Trophoblast cell (in vitro differentiated cells and primary cell): ENCODE measurements at regions not wholly inside any gene's neighbourhood (a gene's known extent, or its start where the extent isn't known, plus 50 kb on each side); places are given as distances from the start of the nearest gene placed in this dataset.

Experiments
- DNase-seq, 2 donors: peaks; one replicate each; pipeline ENCODE4 v3.0.0-alpha.2; 2016
- H2AFZ ChIP-seq: 2 replicates; pipeline ENCODE4 v1.6.1; 2013; ENCODE audit warnings: low read length, moderate library complexity, mild to moderate bottlenecking; ENCODE audit not compliant: insufficient read depth, poor library complexity
- H2AK5ac ChIP-seq: 2 replicates; pipeline ENCODE4 v1.6.1; 2013; ENCODE audit warnings: mild to moderate bottlenecking, low read length
- H2BK120ac ChIP-seq: 2 replicates; pipeline ENCODE4 v1.6.1; 2013; ENCODE audit warnings: low read length, mild to moderate bottlenecking, moderate library complexity; ENCODE audit not compliant: insufficient read depth, poor library complexity
- H2BK12ac ChIP-seq: 2 replicates; pipeline ENCODE4 v1.6.1; 2013; ENCODE audit warnings: mild to moderate bottlenecking, low read length, moderate library complexity
- H2BK5ac ChIP-seq: 2 replicates; pipeline ENCODE4 v1.6.1; 2013; ENCODE audit warnings: low read length, low read depth, moderate library complexity, mild to moderate bottlenecking; ENCODE audit not compliant: poor library complexity
- H3K14ac ChIP-seq: 2 replicates; pipeline ENCODE4 v1.6.1; 2013; ENCODE audit warnings: mild to moderate bottlenecking, low read length
- H3K18ac ChIP-seq: 2 replicates; pipeline ENCODE4 v1.6.1; 2013; ENCODE audit warnings: mild to moderate bottlenecking, low read length
- H3K23ac ChIP-seq: 2 replicates; pipeline ENCODE4 v1.6.1; 2013; ENCODE audit warnings: low read length
- H3K27ac ChIP-seq: 2 replicates; pipeline ENCODE4 v1.5.1; 2013; ENCODE audit warnings: low read depth, mild to moderate bottlenecking, inconsistent platforms, low read length, moderate library complexity
- H3K27me3 ChIP-seq: 2 replicates; pipeline ENCODE4 v1.6.1; 2013; ENCODE audit warnings: inconsistent platforms, mild to moderate bottlenecking, low read length, moderate library complexity; ENCODE audit not compliant: insufficient read depth
- H3K36me3 ChIP-seq, 2 experiments: 1 replicate in 1 of 2; 2 replicates in 1 of 2; pipeline ENCODE4 v1.6.1; 2013; ENCODE audit warnings: low read length in 2 of 2, mild to moderate bottlenecking in 2 of 2, moderate library complexity in 1 of 2; ENCODE audit not compliant: insufficient read depth in 2 of 2, control insufficient read depth in 1 of 2
- H3K4ac ChIP-seq: 2 replicates; pipeline ENCODE4 v1.6.1; 2013; ENCODE audit warnings: low read depth, mild to moderate bottlenecking, low read length, moderate library complexity
- H3K4me1 ChIP-seq, 2 experiments: 1 replicate in 1 of 2; 2 replicates in 1 of 2; pipeline ENCODE4 v1.6.1; 2013; ENCODE audit warnings: low read length in 2 of 2, mild to moderate bottlenecking in 2 of 2, moderate library complexity in 1 of 2; ENCODE audit not compliant: insufficient read depth in 2 of 2, control insufficient read depth in 1 of 2
- H3K4me2 ChIP-seq: 2 replicates; pipeline ENCODE4 v1.6.1; 2013; ENCODE audit warnings: inconsistent platforms, mild to moderate bottlenecking, low read length, moderate library complexity
- H3K4me3 ChIP-seq: 2 replicates; pipeline ENCODE4 v1.5.1; 2013; ENCODE audit warnings: mild to moderate bottlenecking, low read depth, low read length, inconsistent platforms
- H3K79me1 ChIP-seq: one replicate; pipeline ENCODE4 v1.6.1; 2013; ENCODE audit warnings: low read length
- H3K79me2 ChIP-seq: 2 replicates; pipeline ENCODE4 v1.6.1; 2013; ENCODE audit warnings: low read length, mild to moderate bottlenecking; ENCODE audit not compliant: control insufficient read depth, insufficient read depth, poor library complexity
- H3K9ac ChIP-seq: 2 replicates; pipeline ENCODE4 v1.6.1; 2013; ENCODE audit warnings: mild to moderate bottlenecking, low read length
- H3K9me3 ChIP-seq: 2 replicates; pipeline ENCODE4 v1.6.1; 2013; ENCODE audit warnings: low read depth, mild to moderate bottlenecking, control low read depth, inconsistent platforms, low read length; ENCODE audit not compliant: insufficient read depth
- H4K12ac ChIP-seq: 2 replicates; pipeline ENCODE4 v1.6.1; 2013; ENCODE audit warnings: low read depth, mild to moderate bottlenecking, low read length, moderate library complexity
- H4K8ac ChIP-seq: 2 replicates; pipeline ENCODE4 v1.6.1; 2013; ENCODE audit warnings: low read depth, mild to moderate bottlenecking, low read length, moderate library complexity
- H4K91ac ChIP-seq: one replicate; pipeline ENCODE4 v1.6.1; 2013; ENCODE audit warnings: low read depth, mild to moderate bottlenecking, low read length, moderate library complexity
- WGBS: extraction: QIAGEN DNeasy Blood & Tissue Kit; methylation state at CpG from one replicate; pipeline ENCODE4 v1.1.7; 2013; ENCODE audit warnings: missing lambda C conversion rate; ENCODE audit not compliant: insufficient read length, insufficient coverage; ENCODE audit errors: extremely low coverage; 5-methylcytosine and 5-hydroxymethylcytosine counted together

DNA sequence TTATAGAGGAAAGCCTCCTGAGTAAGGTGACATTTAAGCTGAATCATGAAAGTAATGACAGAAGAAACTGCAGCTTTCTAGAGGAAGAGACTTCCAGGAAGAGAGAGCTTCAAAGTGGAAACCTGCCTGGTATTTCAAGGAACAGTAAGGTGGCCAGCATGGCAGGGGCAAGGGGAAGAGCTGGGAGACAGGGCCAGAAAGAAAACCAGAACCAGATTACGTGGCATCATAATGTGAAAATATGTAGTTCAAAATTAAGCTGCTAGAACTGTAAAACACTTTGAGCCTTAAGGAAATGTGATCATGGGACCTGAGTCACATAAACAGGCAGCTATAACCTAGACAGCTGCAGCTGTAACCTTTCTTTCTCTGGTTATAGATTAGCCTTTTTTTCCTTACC is 238.0 kb upstream of the FOXK1 start:
- no peak overlapping the region for H3K27ac ChIP-seq
- no peaks in the 10 kb centered on the region for H3K27me3 ChIP-seq
- no peak overlapping the region for H4K91ac ChIP-seq
- no peak overlapping the region for H3K14ac ChIP-seq
- no peak for DNase-seq
- H2BK5ac ChIP-seq = no peak overlapping the region
- H2AK5ac ChIP-seq = no peak overlapping the region
- H3K36me3 ChIP-seq = no peaks in the 10 kb centered on the region
- H4K8ac ChIP-seq = no peak overlapping the region
- no peak overlapping the region for H2BK120ac ChIP-seq
- WGBS = no CpG with 5 or more reads among the region's 1 CpG
- no peak overlapping the region for H2BK12ac ChIP-seq
- no peak overlapping the region for H3K18ac ChIP-seq
- H3K9ac ChIP-seq = no peak overlapping the region
- no peaks in the 10 kb centered on the region for H3K4me1 ChIP-seq
- peaks cover 8% of the 10 kb centered on the region for H3K9me3 ChIP-seq
- no peaks in the 10 kb centered on the region for H3K79me2 ChIP-seq
- H3K23ac ChIP-seq = no peak overlapping the region
- no peaks in the 10 kb centered on the region for H3K79me1 ChIP-seq
- no peak overlapping the region for H3K4ac ChIP-seq
- no peak overlapping the region for H3K4me3 ChIP-seq
- H4K12ac ChIP-seq = no peak overlapping the region
- no peak overlapping the region for H3K4me2 ChIP-seq
- H2AFZ ChIP-seq = no peak overlapping the region

DNA sequence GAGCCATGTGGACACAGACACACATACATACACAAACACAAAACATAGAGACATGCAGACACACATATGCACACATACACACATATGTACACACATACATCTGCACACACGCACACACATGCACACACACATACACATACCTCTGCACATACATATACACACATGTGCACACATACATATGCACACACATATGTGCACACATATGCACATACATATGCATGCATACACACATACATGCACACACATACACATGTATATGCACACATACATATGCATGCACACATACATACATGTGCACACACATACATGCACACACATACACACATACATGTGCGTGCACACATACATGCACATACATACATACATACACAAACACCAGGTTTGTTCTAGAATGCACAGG is 236.3 kb upstream of the FOXK1 start:
- Histone ChIP-seq H3K4me1 (no peaks in the 10 kb centered on the region), H2BK5ac (no peak overlapping the region), H3K79me1 (no peaks in the 10 kb centered on the region), H3K14ac (no peak overlapping the region), H4K8ac (no peak overlapping the region), H4K91ac (no peak overlapping the region), H3K4me3 (no peak overlapping the region), H3K4me2 (no peak overlapping the region), H3K27me3 (no peaks in the 10 kb centered on the region), H2BK120ac (no peak overlapping the region), H3K9me3 (peaks cover 14% of the 10 kb centered on the region), H3K9ac (no peak overlapping the region), H2AK5ac (no peak overlapping the region), H4K12ac (no peak overlapping the region), H3K18ac (no peak overlapping the region), H3K27ac (no peak overlapping the region), H3K79me2 (no peaks in the 10 kb centered on the region), H2BK12ac (no peak overlapping the region), H3K36me3 (no peaks in the 10 kb centered on the region), H2AFZ (no peak overlapping the region), H3K23ac (no peak overlapping the region), H3K4ac (no peak overlapping the region)
- no peak for DNase-seq
- no CpG with 5 or more reads among the region's 2 CpGs for WGBS

- no peak overlapping the region for H3K9ac ChIP-seq
- peaks cover 16% of the 10 kb centered on the region for H3K9me3 ChIP-seq
- no peak overlapping the region for H3K18ac ChIP-seq
- no peak overlapping the region for H3K4me3 ChIP-seq
- H3K79me1 ChIP-seq = no peaks in the 10 kb centered on the region
- no peak for DNase-seq
- no peak overlapping the region for H4K8ac ChIP-seq
- no peak overlapping the region for H2AFZ ChIP-seq
- WGBS = no CpG with 5 or more reads among the region's 10 CpGs
- no peak overlapping the region for H2AK5ac ChIP-seq
- H4K12ac ChIP-seq = no peak overlapping the region
- H2BK5ac ChIP-seq = no peak overlapping the region
- no peak overlapping the region for H4K91ac ChIP-seq
- H3K27me3 ChIP-seq = no peaks in the 10 kb centered on the region
- no peak overlapping the region for H3K4me2 ChIP-seq
- H2BK120ac ChIP-seq = no peak overlapping the region
- no peak overlapping the region for H3K14ac ChIP-seq
- no peaks in the 10 kb centered on the region for H3K4me1 ChIP-seq
- H3K27ac ChIP-seq = no peak overlapping the region
- H3K36me3 ChIP-seq = no peaks in the 10 kb centered on the region
- H3K23ac ChIP-seq = no peak overlapping the region
- H3K4ac ChIP-seq = no peak overlapping the region
- no peaks in the 10 kb centered on the region for H3K79me2 ChIP-seq
- no peak overlapping the region for H2BK12ac ChIP-seq
Measured at GRCh38 chr7:4449263-4449662, 232.8 kb upstream of the FOXK1 start.

GRCh38 chr7:4450483-4450882 is 231.6 kb upstream of the FOXK1 start:
- Histone ChIP-seq H3K23ac (no peak overlapping the region), H2AK5ac (no peak overlapping the region), H3K14ac (no peak overlapping the region), H3K4me1 (no peaks in the 10 kb centered on the region), H3K27me3 (no peaks in the 10 kb centered on the region), H3K9me3 (peaks cover 15% of the 10 kb centered on the region), H3K4me3 (no peak overlapping the region), H3K79me2 (no peaks in the 10 kb centered on the region), H2BK5ac (no peak overlapping the region), H2BK120ac (no peak overlapping the region), H3K4me2 (no peak overlapping the region), H3K4ac (no peak overlapping the region), H3K79me1 (no peaks in the 10 kb centered on the region), H3K36me3 (no peaks in the 10 kb centered on the region), H3K27ac (no peak overlapping the region), H3K9ac (peak overlapping the region; percentile 33), H3K18ac (no peak overlapping the region), H4K12ac (no peak overlapping the region), H4K91ac (no peak overlapping the region), H2AFZ (no peak overlapping the region), H4K8ac (no peak overlapping the region), H2BK12ac (no peak overlapping the region)
- no CpG with 5 or more reads among the region's 2 CpGs for whole genome bisulfite sequencing
- no peak for DNase-seq
